Neural cell (in vitro differentiated cells): ENCODE measurements at regions not wholly inside any gene's neighbourhood (a gene's known extent, or its start where the extent isn't known, plus 50 kb on each side); places are given as distances from the start of the nearest gene placed in this dataset.
"Not testable (repeated sequence)": the region's sequence is repeated elsewhere in the genome, so short reads cannot be mapped to it uniquely, and the experiment has no call there.

Experiments used
- H2AFZ ChIP-seq: fragments of 200-600, 300-800 bp; sonication (generic), shearing (Covaris generic); 2 replicates; pipeline ENCODE4 v1.6.0; 2014; ENCODE audit warnings: low read depth, mild to moderate bottlenecking, antibody characterized with exemption, low read length, moderate library complexity
- H3F3A ChIP-seq: fragments of 200-600 bp; shearing (Covaris generic); 2 replicates; pipeline ENCODE4 v1.6.1; 2016; ENCODE audit warnings: mild to moderate bottlenecking, moderate library complexity, mixed read lengths, antibody characterized with exemption, low read length; ENCODE audit not compliant: insufficient read depth, poor library complexity, severe bottlenecking
- H3K27ac ChIP-seq: fragments of 200-600, 300-800 bp; sonication (generic), shearing (Covaris generic); 2 replicates; pipeline ENCODE4 v1.5.1; 2014; ENCODE audit warnings: mild to moderate bottlenecking, low read length, moderate library complexity
- H3K27me3 ChIP-seq: fragments of 300-800, 200-600 bp; sonication (generic), shearing (Covaris generic); 2 replicates; pipeline ENCODE4 v1.6.0; 2014; ENCODE audit warnings: mild to moderate bottlenecking, low read depth, low read length, moderate library complexity; ENCODE audit not compliant: insufficient read depth
- H3K36me3 ChIP-seq: fragments of 300-800, 200-600 bp; sonication (generic), shearing (Covaris generic); 2 replicates; pipeline ENCODE4 v1.5.1; 2014; ENCODE audit warnings: mild to moderate bottlenecking, antibody characterized with exemption, low read length, moderate library complexity; ENCODE audit not compliant: insufficient read depth
- H3K4me2 ChIP-seq: fragments of 300-800, 200-600 bp; sonication (generic), shearing (Covaris generic); 2 replicates; pipeline ENCODE4 v1.6.0; 2014; ENCODE audit warnings: mild to moderate bottlenecking, low read length
- H3K4me3 ChIP-seq: fragments of 300-800, 200-600 bp; sonication (generic), shearing (Covaris generic); 2 replicates; pipeline ENCODE4 v1.5.1; 2014; ENCODE audit warnings: mild to moderate bottlenecking, low read length, moderate library complexity
- H3K79me2 ChIP-seq: fragments of 200-600 bp; shearing (Covaris generic); replicated peaks from 2 replicates; pipeline ENCODE4 v1.6.0; 2014; ENCODE audit warnings: mild to moderate bottlenecking, low read length, moderate library complexity; ENCODE audit not compliant: insufficient read depth
- H3K9ac ChIP-seq: fragments of 300-800, 200-600 bp; sonication (generic), shearing (Covaris generic); 2 replicates; pipeline ENCODE4 v1.6.1; 2016; ENCODE audit warnings: mild to moderate bottlenecking, low read length, mixed read lengths
- H3K9me2 ChIP-seq: fragments of 200-600 bp; shearing (Covaris generic); 2 replicates; pipeline ENCODE4 v1.6.1; 2016; ENCODE audit warnings: mild to moderate bottlenecking, low read length, mixed read lengths; ENCODE audit not compliant: insufficient read depth
- H3K9me3 ChIP-seq: fragments of 200-600, 300-800 bp; sonication (generic), shearing (Covaris generic); 2 replicates; pipeline ENCODE4 v1.6.1; 2016; ENCODE audit warnings: mild to moderate bottlenecking, mixed run types, low read length, moderate library complexity, mixed read lengths
- H4K20me1 ChIP-seq: fragments of 200-600 bp; shearing (Covaris generic); 2 replicates; pipeline ENCODE4 v1.6.1; 2016; ENCODE audit warnings: mild to moderate bottlenecking, mixed run types; ENCODE audit not compliant: insufficient read depth
- CTCF ChIP-seq: fragments of 450-650 bp; IDR thresholded peaks from 2 replicates; pipeline ENCODE4 v1.5.1; 2014; ENCODE audit warnings: antibody characterized with exemption, mild to moderate bottlenecking, moderate library complexity; ENCODE audit not compliant: poor library complexity, severe bottlenecking
- EP300 ChIP-seq: fragments of 450-650 bp; conservative IDR thresholded peaks from 2 replicates; pipeline ENCODE4 v1.6.1; 2014; ENCODE audit warnings: antibody characterized with exemption, mild to moderate bottlenecking, moderate library complexity; ENCODE audit not compliant: poor library complexity, severe bottlenecking
- EZH2 ChIP-seq: fragments of 200-600, 300-800 bp; shearing (Covaris generic), sonication (generic); IDR thresholded peaks from 2 replicates; pipeline ENCODE4 v1.6.1; 2014; ENCODE audit warnings: antibody characterized with exemption, low read length, borderline replicate concordance, mild to moderate bottlenecking; ENCODE audit not compliant: insufficient read depth, poor library complexity, severe bottlenecking
- MXI1 ChIP-seq: fragments of 450-650 bp; conservative IDR thresholded peaks from 2 replicates; pipeline ENCODE4 v1.6.1; 2014; ENCODE audit warnings: antibody characterized with exemption, mild to moderate bottlenecking; ENCODE audit not compliant: poor library complexity, severe bottlenecking
- POLR2AphosphoS5 ChIP-seq: IDR thresholded peaks from 2 replicates; pipeline ENCODE4 v1.6.1; 2012
- RAD21 ChIP-seq: fragments of 450-650 bp; conservative IDR thresholded peaks from 2 replicates; pipeline ENCODE4 v1.6.1; 2014; ENCODE audit warnings: antibody characterized with exemption, mild to moderate bottlenecking, moderate library complexity
- REST ChIP-seq: IDR thresholded peaks from 2 replicates; pipeline ENCODE4 v1.6.1; 2012; ENCODE audit warnings: borderline replicate concordance
- SMC3 ChIP-seq: fragments of 450-650 bp; conservative IDR thresholded peaks from 2 replicates; pipeline ENCODE4 v1.6.1; 2014; ENCODE audit warnings: antibody characterized with exemption, mild to moderate bottlenecking, moderate library complexity; ENCODE audit not compliant: poor library complexity
- TAF1 ChIP-seq: IDR thresholded peaks from 2 replicates; pipeline ENCODE4 v1.6.1; 2012; ENCODE audit warnings: low read depth

GRCh38 chr4:127403471-127404084 is 229.2 kb upstream of the INTU start:
- Histone ChIP-seq H3K27ac (no peak overlapping the region), H3K9me2 (no peaks in the 10 kb centered on the region), H3K4me2 (no peak overlapping the region), H3K79me2 (no peaks in the 10 kb centered on the region), H3K36me3 (no peaks in the 10 kb centered on the region), H3K27me3 (no peaks in the 10 kb centered on the region), H3K9ac (no peak overlapping the region), H3F3A (no peaks in the 10 kb centered on the region), H3K9me3 (no peaks in the 10 kb centered on the region), H2AFZ (no peak overlapping the region), H4K20me1 (no peaks in the 10 kb centered on the region), H3K4me3 (no peak overlapping the region)
- TF ChIP-seq CTCF = no peak
- TF ChIP-seq REST = no peak
- TF ChIP-seq EZH2 = no peak
- no peak for TF ChIP-seq TAF1
- TF ChIP-seq MXI1 = no peak
- no peak for TF ChIP-seq RAD21
- no peak for TF ChIP-seq POLR2AphosphoS5
- TF ChIP-seq EP300 = no peak
- no peak for TF ChIP-seq SMC3

- H3K9me2 ChIP-seq = no peaks in the 10 kb centered on the region
- no peaks in the 10 kb centered on the region for H3F3A ChIP-seq
- H3K36me3 ChIP-seq = no peaks in the 10 kb centered on the region
- TF ChIP-seq SMC3 (no peak), RAD21 (no peak), MXI1 (no peak), REST (no peak), EP300 (no peak), TAF1 (no peak)
- H3K4me3 ChIP-seq = no peak overlapping the region
- H3K27ac ChIP-seq = no peak overlapping the region
- H3K79me2 ChIP-seq = no peaks in the 10 kb centered on the region
- H3K9ac ChIP-seq = no peak overlapping the region
- no peaks in the 10 kb centered on the region for H3K27me3 ChIP-seq
- no peak overlapping the region for H3K4me2 ChIP-seq
- H4K20me1 ChIP-seq = no peaks in the 10 kb centered on the region
- no peak overlapping the region for H2AFZ ChIP-seq
- no peaks in the 10 kb centered on the region for H3K9me3 ChIP-seq
Measured at GRCh38 chr4:127406187-127406586, 226.6 kb upstream of the INTU start.

GRCh38 chr4:127407572-127407971 is 225.2 kb upstream of the INTU start:
- not testable (repeated sequence) for H3K4me2 ChIP-seq, H3K27ac ChIP-seq, H3K9me2 ChIP-seq

More at GRCh38 chr4:127407572-127407971, 225.2 kb upstream of the INTU start:
- H3K36me3 ChIP-seq, H3K9me3 ChIP-seq, H3K79me2 ChIP-seq, H3F3A ChIP-seq, H3K27me3 ChIP-seq, H3K4me3 ChIP-seq, H2AFZ ChIP-seq, H3K9ac ChIP-seq, H4K20me1 ChIP-seq: not testable (repeated sequence)
